Mesendoderm (in vitro differentiated cells): ENCODE measurements at regions not wholly inside any gene's neighbourhood (a gene's known extent, or its start where the extent isn't known, plus 50 kb on each side); places are given as distances from the start of the nearest gene placed in this dataset.
A peak's percentile ranks its signal among the peaks of the same experiment; 100 is the strongest.

Experiments
- DNase-seq: peaks from one replicate; pipeline ENCODE4 v3.0.0; 2013
- H2AK5ac ChIP-seq: 2 replicates; pipeline ENCODE4 v1.6.1; 2013; ENCODE audit warnings: low read length, inconsistent platforms
- H2BK120ac ChIP-seq: 2 replicates; pipeline ENCODE4 v1.6.1; 2013; ENCODE audit warnings: low read depth, mild to moderate bottlenecking, low read length, moderate library complexity, mixed read lengths
- H2BK15ac ChIP-seq: replicated peaks from 2 replicates; pipeline ENCODE4 v1.6.1; 2013; ENCODE audit warnings: low read depth, mild to moderate bottlenecking, moderate library complexity
- H2BK5ac ChIP-seq: 2 replicates; pipeline ENCODE4 v1.6.1; 2013; ENCODE audit warnings: low read length, inconsistent platforms
- H3K18ac ChIP-seq: 2 replicates; pipeline ENCODE4 v1.6.1; 2013; ENCODE audit warnings: mild to moderate bottlenecking, low read length, mixed read lengths
- H3K23ac ChIP-seq: one replicate; pipeline ENCODE4 v1.6.1; 2013; ENCODE audit warnings: low read length
- H3K27ac ChIP-seq: 2 replicates; pipeline ENCODE4 v1.5.1; 2013; ENCODE audit warnings: low read depth, mild to moderate bottlenecking, inconsistent platforms, low read length, moderate library complexity
- H3K27me3 ChIP-seq: 2 replicates; pipeline ENCODE4 v1.6.1; 2013; ENCODE audit warnings: low read length, control low read depth, mild to moderate bottlenecking, inconsistent platforms; ENCODE audit not compliant: insufficient read depth, poor library complexity
- H3K36me3 ChIP-seq: 2 replicates; pipeline ENCODE4 v1.6.1; 2013; ENCODE audit warnings: low read length, inconsistent platforms; ENCODE audit not compliant: control insufficient read depth, insufficient read depth
- H3K4ac ChIP-seq: one replicate; pipeline ENCODE4 v1.6.1; 2013; ENCODE audit warnings: low read depth, mild to moderate bottlenecking, low read length, moderate library complexity
- H3K4me1 ChIP-seq: 2 replicates; pipeline ENCODE4 v1.6.1; 2013; ENCODE audit warnings: low read depth, low read length, inconsistent platforms; ENCODE audit not compliant: control insufficient read depth
- H3K4me2 ChIP-seq: 2 replicates; pipeline ENCODE4 v1.6.1; 2013; ENCODE audit warnings: low read length
- H3K4me3 ChIP-seq: 2 replicates; pipeline ENCODE4 v1.5.1; 2013; ENCODE audit warnings: mild to moderate bottlenecking, low read length
- H3K56ac ChIP-seq: one replicate; pipeline ENCODE4 v1.6.1; 2013; ENCODE audit warnings: low read length
- H3K79me1 ChIP-seq: 2 replicates; pipeline ENCODE4 v1.6.1; 2013; ENCODE audit warnings: low read length, inconsistent platforms
- H3K79me2 ChIP-seq: 2 replicates; pipeline ENCODE4 v1.6.1; 2013; ENCODE audit warnings: mild to moderate bottlenecking, low read length; ENCODE audit not compliant: control insufficient read depth, insufficient read depth
- H3K9ac ChIP-seq: 2 replicates; pipeline ENCODE4 v1.6.1; 2013; ENCODE audit warnings: low read length, inconsistent platforms
- H4K5ac ChIP-seq: one replicate; pipeline ENCODE4 v1.6.1; 2013; ENCODE audit warnings: low read length
- H4K8ac ChIP-seq: one replicate; pipeline ENCODE4 v1.6.1; 2013; ENCODE audit warnings: low read depth, mild to moderate bottlenecking, control low read depth, low read length, moderate library complexity
- WGBS: extraction: QIAGEN DNeasy Blood & Tissue Kit; methylation state at CpG from one replicate; pipeline ENCODE4 v1.1.7; 2013; ENCODE audit warnings: low lambda C conversion rate, missing lambda C conversion rate; ENCODE audit not compliant: insufficient coverage; ENCODE audit errors: extremely low coverage; 5-methylcytosine and 5-hydroxymethylcytosine counted together

DNA sequence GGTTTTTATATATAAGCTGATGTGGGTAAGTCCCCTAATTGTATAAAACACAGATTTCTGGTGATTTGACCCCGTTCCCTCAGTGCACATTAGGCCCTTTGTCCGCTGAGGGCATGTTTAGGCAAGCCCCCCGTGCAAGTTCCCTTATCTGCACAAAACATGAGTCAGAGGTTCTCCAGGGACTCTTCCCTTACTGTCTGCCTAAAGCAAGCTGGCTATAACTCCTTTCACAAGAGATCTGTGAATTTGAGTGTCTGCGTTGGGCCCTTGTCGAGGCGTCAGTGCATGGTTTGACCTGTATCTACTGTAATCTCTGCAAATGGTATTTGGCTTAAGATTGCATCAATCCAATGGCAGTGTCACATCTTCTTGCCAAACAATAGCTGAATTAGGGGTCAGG is 712.8 kb downstream of the CDH8 start:
- H4K8ac ChIP-seq: no peak overlapping the region
- DNase-seq: peak; percentile 22
- H2AK5ac ChIP-seq: no peak overlapping the region
- H3K27ac ChIP-seq: no peak overlapping the region
- no peak overlapping the region for H3K18ac ChIP-seq
- H3K27me3 ChIP-seq: no peaks in the 10 kb centered on the region
- H3K4me1 ChIP-seq: no peaks in the 10 kb centered on the region
- H3K4ac ChIP-seq: no peak overlapping the region
- H2BK120ac ChIP-seq: no peak overlapping the region
- H3K36me3 ChIP-seq: no peaks in the 10 kb centered on the region
- H2BK5ac ChIP-seq: no peak overlapping the region
- no peak overlapping the region for H4K5ac ChIP-seq
- no CpG with 5 or more reads among the region's 6 CpGs for WGBS
- no peak overlapping the region for H3K4me3 ChIP-seq
- H3K9ac ChIP-seq: no peak overlapping the region
- no peak overlapping the region for H3K56ac ChIP-seq
- no peak overlapping the region for H3K4me2 ChIP-seq
- no peak overlapping the region for H3K23ac ChIP-seq
- H3K79me2 ChIP-seq: no peaks in the 10 kb centered on the region
- no peak overlapping the region for H2BK15ac ChIP-seq
- H3K79me1 ChIP-seq: no peaks in the 10 kb centered on the region

DNA sequence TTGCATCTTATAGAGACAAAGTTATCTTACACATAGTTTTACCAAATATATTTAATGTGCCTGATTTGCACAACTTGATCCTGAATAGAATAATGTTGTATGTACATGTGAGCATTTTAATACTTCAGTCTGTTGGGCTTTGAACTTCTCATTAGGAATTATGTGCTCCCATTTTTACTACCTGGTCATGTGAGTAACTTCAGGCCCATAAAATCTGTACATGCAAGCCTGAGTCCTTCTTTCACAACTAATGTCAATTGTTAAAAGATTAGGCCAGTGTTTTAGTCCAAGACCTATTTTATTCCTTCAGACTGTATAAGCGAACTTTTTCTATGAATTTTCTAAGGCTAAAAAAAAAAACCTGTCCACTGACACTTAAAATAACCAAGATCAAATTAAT is 715.4 kb downstream of the CDH8 start:
- Histone ChIP-seq H2BK15ac (no peak overlapping the region), H4K5ac (no peak overlapping the region), H3K36me3 (no peaks in the 10 kb centered on the region), H3K79me2 (no peaks in the 10 kb centered on the region), H2BK120ac (no peak overlapping the region), H3K4me3 (no peak overlapping the region), H3K4me1 (no peaks in the 10 kb centered on the region), H3K23ac (no peak overlapping the region), H2AK5ac (no peak overlapping the region), H3K79me1 (no peaks in the 10 kb centered on the region), H3K27me3 (no peaks in the 10 kb centered on the region), H4K8ac (no peak overlapping the region), H3K27ac (no peak overlapping the region), H3K4ac (no peak overlapping the region), H3K18ac (no peak overlapping the region), H3K4me2 (no peak overlapping the region), H3K56ac (no peak overlapping the region), H2BK5ac (no peak overlapping the region), H3K9ac (no peak overlapping the region)
- WGBS: no CpG with 5 or more reads among the region's 1 CpG
- no peak for DNase-seq

DNA sequence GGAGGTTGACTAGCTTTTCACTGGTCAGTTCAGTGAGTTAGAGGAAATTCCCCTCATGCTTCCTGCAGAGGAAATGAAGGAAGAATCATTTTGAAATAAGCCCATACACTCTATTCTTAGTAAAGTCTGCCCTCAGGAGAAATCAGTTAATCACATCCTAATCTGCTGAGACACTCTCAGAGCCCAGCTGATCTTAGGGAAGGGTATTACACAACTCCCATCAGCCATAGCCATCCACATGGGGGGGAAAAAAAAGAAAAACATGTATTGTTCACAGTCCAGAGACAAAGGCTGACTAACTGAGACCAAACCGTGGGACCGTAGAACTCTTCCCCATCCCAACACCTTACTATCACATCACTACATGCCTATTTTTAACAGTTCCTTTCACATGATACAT is 722.3 kb downstream of the CDH8 start:
- no peak overlapping the region for H3K18ac ChIP-seq
- no peak overlapping the region for H3K4me2 ChIP-seq
- H3K56ac ChIP-seq: no peak overlapping the region
- H3K4me3 ChIP-seq: no peak overlapping the region
- no CpG with 5 or more reads among the region's 2 CpGs for WGBS
- no peak overlapping the region for H3K27ac ChIP-seq
- H4K5ac ChIP-seq: no peak overlapping the region
- H3K23ac ChIP-seq: no peak overlapping the region
- no peak overlapping the region for H2BK120ac ChIP-seq
- no peak overlapping the region for H2BK5ac ChIP-seq
- no peaks in the 10 kb centered on the region for H3K36me3 ChIP-seq
- H3K79me1 ChIP-seq: no peaks in the 10 kb centered on the region
- H3K4ac ChIP-seq: no peak overlapping the region
- H4K8ac ChIP-seq: no peak overlapping the region
- no peak for DNase-seq
- H2AK5ac ChIP-seq: no peak overlapping the region
- no peak overlapping the region for H3K9ac ChIP-seq
- H3K79me2 ChIP-seq: no peaks in the 10 kb centered on the region
- H2BK15ac ChIP-seq: no peak overlapping the region
- H3K27me3 ChIP-seq: no peaks in the 10 kb centered on the region
- no peaks in the 10 kb centered on the region for H3K4me1 ChIP-seq

DNA sequence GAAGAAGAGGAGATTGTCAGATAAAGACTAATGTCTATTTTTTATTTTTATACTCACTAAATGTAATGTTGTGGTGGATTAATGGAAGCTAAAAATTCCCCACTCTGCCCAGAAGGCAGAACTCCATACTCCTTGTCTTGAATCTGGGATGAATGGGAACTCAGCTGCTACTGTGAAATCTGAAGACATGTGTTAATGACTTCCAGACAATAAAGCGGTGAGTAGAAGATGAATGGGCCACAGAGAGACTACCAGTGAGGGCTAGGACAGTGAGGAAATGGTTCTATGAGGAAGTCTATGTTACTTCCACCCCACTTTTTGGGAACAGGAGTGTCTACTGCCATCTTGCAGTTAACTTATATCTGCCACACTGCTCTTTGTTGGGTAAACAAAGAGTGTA is 726.9 kb downstream of the CDH8 start:
- Histone ChIP-seq H3K36me3 (no peaks in the 10 kb centered on the region), H4K8ac (no peak overlapping the region), H2BK120ac (no peak overlapping the region), H4K5ac (no peak overlapping the region), H3K56ac (no peak overlapping the region), H3K18ac (no peak overlapping the region), H3K9ac (no peak overlapping the region), H3K4me1 (no peaks in the 10 kb centered on the region), H3K79me1 (no peaks in the 10 kb centered on the region), H3K79me2 (no peaks in the 10 kb centered on the region), H3K27me3 (no peaks in the 10 kb centered on the region), H3K4ac (no peak overlapping the region), H2AK5ac (no peak overlapping the region), H3K23ac (no peak overlapping the region), H3K4me2 (no peak overlapping the region), H3K4me3 (no peak overlapping the region), H2BK15ac (no peak overlapping the region), H3K27ac (no peak overlapping the region), H2BK5ac (no peak overlapping the region)
- DNase-seq: no peak
- WGBS: no CpG with 5 or more reads among the region's 1 CpG

DNA sequence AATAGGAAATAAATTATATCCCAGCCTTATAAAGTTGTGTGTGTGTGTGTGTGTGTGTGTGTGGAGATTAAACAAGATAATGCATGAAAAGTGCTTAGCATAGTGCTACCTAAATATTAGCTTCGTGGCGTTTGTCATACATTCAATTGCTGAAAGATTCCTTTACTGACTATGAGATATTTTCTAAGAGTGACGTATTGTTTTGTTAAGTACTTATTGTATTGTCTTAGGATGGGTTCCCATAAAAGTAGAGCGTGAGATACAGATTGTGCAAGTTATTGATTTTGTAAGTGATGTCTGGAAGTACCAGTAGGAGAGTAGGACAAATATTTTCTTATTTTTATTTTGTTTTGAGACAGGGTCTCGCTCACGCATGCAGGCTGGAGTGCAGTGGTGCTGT is 730.0 kb downstream of the CDH8 start:
- no peak overlapping the region for H3K9ac ChIP-seq
- H3K36me3 ChIP-seq: no peaks in the 10 kb centered on the region
- H3K23ac ChIP-seq: no peak overlapping the region
- no peak overlapping the region for H3K27ac ChIP-seq
- no peak overlapping the region for H4K5ac ChIP-seq
- no peak overlapping the region for H4K8ac ChIP-seq
- H3K4me3 ChIP-seq: no peak overlapping the region
- H3K18ac ChIP-seq: no peak overlapping the region
- no peak overlapping the region for H2BK120ac ChIP-seq
- no peak overlapping the region for H2AK5ac ChIP-seq
- H3K79me1 ChIP-seq: no peaks in the 10 kb centered on the region
- no peak overlapping the region for H3K56ac ChIP-seq
- no peak overlapping the region for H2BK15ac ChIP-seq
- no peak overlapping the region for H3K4me2 ChIP-seq
- no peak for DNase-seq
- H2BK5ac ChIP-seq: no peak overlapping the region
- no peak overlapping the region for H3K4ac ChIP-seq
- H3K79me2 ChIP-seq: no peaks in the 10 kb centered on the region
- no peaks in the 10 kb centered on the region for H3K4me1 ChIP-seq
- no peaks in the 10 kb centered on the region for H3K27me3 ChIP-seq
- 100% methylated on average over 1 of the region's 6 CpGs for WGBS

DNA sequence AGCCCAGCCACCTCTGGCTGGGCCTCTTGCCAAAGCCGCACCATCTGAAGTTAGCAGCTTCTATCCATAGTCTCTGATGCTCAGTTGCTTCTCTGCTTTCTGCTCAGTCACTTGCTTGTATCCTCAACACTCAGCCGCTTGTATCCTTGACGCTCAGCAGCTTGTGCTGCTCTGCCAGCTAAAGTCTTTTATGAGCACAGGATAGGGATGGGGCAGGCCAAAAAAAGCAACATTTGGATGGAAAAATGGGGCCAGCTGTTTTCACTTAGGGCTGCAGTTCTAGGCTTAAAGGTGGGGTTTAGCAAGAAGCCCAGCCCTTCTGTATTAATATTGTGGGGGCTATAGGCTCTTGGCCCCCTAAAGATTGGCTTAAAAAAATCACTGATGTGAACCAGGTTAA is 739.4 kb downstream of the CDH8 start:
- Histone ChIP-seq H3K23ac (no peak overlapping the region), H3K56ac (no peak overlapping the region), H3K4ac (no peak overlapping the region), H3K18ac (no peak overlapping the region), H2BK15ac (no peak overlapping the region), H4K8ac (no peak overlapping the region), H2AK5ac (no peak overlapping the region), H3K4me2 (no peak overlapping the region), H4K5ac (no peak overlapping the region), H3K4me1 (no peaks in the 10 kb centered on the region), H3K4me3 (no peak overlapping the region), H3K9ac (no peak overlapping the region), H3K36me3 (no peaks in the 10 kb centered on the region), H3K79me2 (no peaks in the 10 kb centered on the region), H3K27me3 (no peaks in the 10 kb centered on the region), H2BK5ac (no peak overlapping the region), H3K27ac (no peak overlapping the region), H3K79me1 (no peaks in the 10 kb centered on the region), H2BK120ac (no peak overlapping the region)
- WGBS: no CpG with 5 or more reads among the region's 3 CpGs
- DNase-seq: no peak
